Activated T-helper 17 cell treated with anti-CD3 and anti-CD28 coated beads, Interleukin-2, amount 50 U/mL, for 72 hours (primary cell): ENCODE measurements at regions not wholly inside any gene's neighbourhood (a gene's known extent, or its start where the extent isn't known, plus 50 kb on each side); places are given as distances from the start of the nearest gene placed in this dataset.

Source experiments
- ATAC-seq: fragments of 150-1000 bp; cut with Tn5 transposase; replicated peaks from 2 replicates; pipeline ENCODE4 v1.10.0; 2021; ENCODE audit warnings: mild to moderate bottlenecking, moderate library complexity
- H3K27ac Mint-ChIP-seq: one replicate; pipeline ENCODE4 v1.8.0; 2022; ENCODE audit warnings: mixed read lengths
- H3K27me3 Mint-ChIP-seq: one replicate; pipeline ENCODE4 v1.8.0; 2022; ENCODE audit warnings: mixed read lengths
- H3K36me3 Mint-ChIP-seq: one replicate; pipeline ENCODE4 v1.8.0; 2022; ENCODE audit warnings: low read depth, mild to moderate bottlenecking, mixed read lengths
- H3K4me1 Mint-ChIP-seq: one replicate; pipeline ENCODE4 v1.8.0; 2022; ENCODE audit warnings: mixed read lengths
- H3K4me3 Mint-ChIP-seq: one replicate; pipeline ENCODE4 v1.8.0; 2022; ENCODE audit warnings: mild to moderate bottlenecking, mixed read lengths
- H3K9me3 Mint-ChIP-seq: one replicate; pipeline ENCODE4 v1.8.0; 2022; ENCODE audit warnings: mixed read lengths

DNA sequence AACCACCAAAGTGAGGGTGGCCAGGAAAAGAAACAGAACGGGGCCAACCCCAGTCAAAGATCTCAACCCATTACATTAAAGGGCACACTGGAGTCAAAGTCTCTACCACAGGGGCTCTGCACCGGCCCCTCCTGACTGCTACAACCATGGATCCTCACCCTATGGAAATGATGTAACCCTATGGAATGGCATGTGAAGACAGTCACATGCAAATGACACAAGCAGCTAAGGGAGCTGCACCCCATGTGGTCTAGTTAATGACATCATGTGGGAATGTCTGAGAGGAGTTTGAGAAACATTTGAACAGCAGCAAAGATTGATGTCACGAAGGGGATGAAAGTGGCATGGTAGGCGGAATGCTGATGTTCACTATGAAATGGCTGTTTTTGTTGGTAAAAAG is 298.2 kb upstream of the SLCO3A1 start:
- Mint-ChIP-seq H3K4me1 (no peaks in the 10 kb centered on the region), H3K4me3 (no peak overlapping the region), H3K36me3 (no peaks in the 10 kb centered on the region), H3K27ac (no peak overlapping the region), H3K27me3 (peaks cover 4% of the 10 kb centered on the region), H3K9me3 (no peaks in the 10 kb centered on the region)
- ATAC-seq: no peak

DNA sequence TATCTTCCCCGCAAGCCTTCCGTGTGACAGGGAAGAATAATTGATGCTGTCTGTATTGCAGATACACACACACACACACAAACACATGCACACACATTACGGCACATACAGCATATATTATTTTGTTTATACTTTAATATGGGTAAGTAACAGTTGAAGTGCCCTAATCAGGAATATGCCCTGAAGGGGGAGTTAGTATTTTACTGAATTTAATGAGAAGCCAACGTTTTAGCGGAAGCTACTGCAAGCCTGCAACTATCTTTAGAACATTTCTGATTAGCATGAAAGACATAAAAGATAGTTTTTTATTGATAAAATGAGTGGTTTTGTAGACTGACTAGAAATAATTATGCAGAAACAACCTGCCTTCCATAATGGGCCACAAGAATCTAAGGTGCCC is 296.6 kb upstream of the SLCO3A1 start:
- peaks cover 9% of the 10 kb centered on the region for H3K27me3 Mint-ChIP-seq
- H3K27ac Mint-ChIP-seq: no peak overlapping the region
- no peak overlapping the region for H3K4me3 Mint-ChIP-seq
- H3K9me3 Mint-ChIP-seq: no peaks in the 10 kb centered on the region
- ATAC-seq: no peak
- H3K4me1 Mint-ChIP-seq: no peaks in the 10 kb centered on the region
- H3K36me3 Mint-ChIP-seq: no peaks in the 10 kb centered on the region

DNA sequence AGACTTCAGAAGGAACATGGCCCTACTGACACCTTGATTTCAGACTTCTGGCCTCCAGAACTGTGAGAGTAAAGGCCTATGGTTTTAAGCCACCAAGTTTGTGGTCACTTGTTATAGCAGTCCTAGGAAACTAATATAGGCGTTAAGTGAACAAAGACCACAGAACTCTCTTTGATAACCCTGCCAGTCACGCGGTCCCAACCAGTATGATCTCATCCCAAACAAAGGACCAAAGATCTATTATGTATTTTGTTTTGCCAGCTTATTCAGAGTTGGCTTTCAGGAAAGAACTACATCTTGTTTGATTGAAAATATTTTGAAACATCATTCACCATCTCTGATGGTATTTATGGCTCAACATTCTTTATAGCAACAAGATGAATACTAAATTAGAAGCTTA is 294.4 kb upstream of the SLCO3A1 start:
- H3K27me3 Mint-ChIP-seq: peaks cover 20% of the 10 kb centered on the region
- H3K9me3 Mint-ChIP-seq: no peaks in the 10 kb centered on the region
- no peaks in the 10 kb centered on the region for H3K36me3 Mint-ChIP-seq
- H3K4me3 Mint-ChIP-seq: no peak overlapping the region
- H3K4me1 Mint-ChIP-seq: no peaks in the 10 kb centered on the region
- no peak for ATAC-seq
- no peak overlapping the region for H3K27ac Mint-ChIP-seq

DNA sequence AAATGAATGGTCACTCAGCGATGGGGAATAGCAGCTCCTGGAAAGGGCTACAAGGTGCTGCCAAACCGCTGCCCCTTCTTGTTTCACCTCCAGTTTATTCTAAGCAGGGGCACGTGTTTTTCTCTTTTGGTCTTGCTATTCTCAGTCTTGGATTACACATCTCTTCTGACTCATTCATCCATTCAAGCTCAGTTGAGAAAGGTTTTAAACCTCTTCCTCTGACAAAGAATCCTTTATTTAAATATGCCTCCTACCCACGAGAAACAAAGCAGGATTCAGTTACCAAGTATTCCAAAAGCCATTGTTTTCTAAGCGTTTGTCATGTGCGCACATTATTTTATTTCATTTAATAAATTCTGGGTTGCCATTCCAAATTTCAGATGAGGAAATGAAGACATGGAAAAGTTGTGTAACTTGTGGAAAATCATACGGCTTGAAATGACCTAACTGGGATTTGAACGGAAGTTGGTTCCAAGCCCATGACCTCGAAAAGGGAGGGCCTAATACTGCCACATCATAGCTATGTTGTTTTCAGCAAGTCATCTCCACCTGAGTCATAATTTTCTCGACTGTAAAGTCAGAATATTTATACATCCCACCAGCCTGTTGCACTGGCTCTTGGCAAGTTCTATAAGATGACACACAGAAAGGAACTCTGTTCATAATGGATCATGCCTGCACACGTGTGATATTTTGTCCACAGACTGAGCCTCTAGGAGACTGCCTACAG is 292.0 kb upstream of the SLCO3A1 start:
- no peaks in the 10 kb centered on the region for H3K4me1 Mint-ChIP-seq
- H3K4me3 Mint-ChIP-seq: no peak overlapping the region
- H3K9me3 Mint-ChIP-seq: no peaks in the 10 kb centered on the region
- peaks cover 23% of the 10 kb centered on the region for H3K27me3 Mint-ChIP-seq
- ATAC-seq: peak; percentile 68
- no peak overlapping the region for H3K27ac Mint-ChIP-seq
- H3K36me3 Mint-ChIP-seq: no peaks in the 10 kb centered on the region

DNA sequence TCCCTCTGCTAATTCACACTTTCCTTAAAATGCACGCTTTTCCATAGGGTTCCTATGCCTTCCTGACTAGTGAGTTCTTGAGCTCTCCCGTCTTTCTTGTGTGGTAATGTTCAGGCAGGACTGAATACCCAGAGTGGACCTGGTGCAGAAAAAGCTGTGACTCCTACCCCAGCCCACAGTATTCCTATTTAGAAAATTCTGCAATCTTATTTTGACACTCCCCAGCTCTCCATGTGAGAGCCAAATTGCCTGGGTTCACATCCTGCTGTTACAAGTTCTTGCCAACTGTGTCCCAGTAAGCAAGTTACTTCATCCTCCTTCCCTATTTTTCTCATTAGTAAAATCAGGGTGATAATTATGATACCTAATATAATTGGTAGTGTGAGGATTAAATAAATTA is 290.8 kb upstream of the SLCO3A1 start:
- no peak for ATAC-seq
- peaks cover 23% of the 10 kb centered on the region for H3K27me3 Mint-ChIP-seq
- H3K4me3 Mint-ChIP-seq: no peak overlapping the region
- H3K36me3 Mint-ChIP-seq: no peaks in the 10 kb centered on the region
- H3K9me3 Mint-ChIP-seq: no peaks in the 10 kb centered on the region
- no peaks in the 10 kb centered on the region for H3K4me1 Mint-ChIP-seq
- no peak overlapping the region for H3K27ac Mint-ChIP-seq

DNA sequence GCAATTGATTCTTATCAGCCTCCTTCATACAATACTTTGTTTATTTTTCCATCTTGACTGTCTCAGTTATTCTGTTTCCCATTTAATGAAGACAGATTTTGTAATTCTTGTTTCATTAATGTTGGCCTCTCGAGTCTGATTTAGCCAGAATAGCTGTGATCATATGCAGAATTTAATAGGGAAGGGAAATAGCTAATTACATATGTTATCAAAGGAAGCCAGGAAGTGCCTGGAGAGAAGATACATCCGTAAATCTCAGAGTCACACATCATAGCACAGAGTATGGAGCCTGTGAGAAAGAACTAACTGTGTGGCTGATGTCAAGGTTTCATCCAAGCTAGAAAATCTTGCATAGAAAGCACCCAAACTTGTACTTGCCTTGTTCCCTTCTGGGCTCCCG is 288.9 kb upstream of the SLCO3A1 start:
- Mint-ChIP-seq H3K4me3 (no peak overlapping the region), H3K4me1 (no peaks in the 10 kb centered on the region), H3K36me3 (no peaks in the 10 kb centered on the region), H3K9me3 (no peaks in the 10 kb centered on the region), H3K27me3 (peaks cover 19% of the 10 kb centered on the region), H3K27ac (no peak overlapping the region)
- ATAC-seq: no peak

DNA sequence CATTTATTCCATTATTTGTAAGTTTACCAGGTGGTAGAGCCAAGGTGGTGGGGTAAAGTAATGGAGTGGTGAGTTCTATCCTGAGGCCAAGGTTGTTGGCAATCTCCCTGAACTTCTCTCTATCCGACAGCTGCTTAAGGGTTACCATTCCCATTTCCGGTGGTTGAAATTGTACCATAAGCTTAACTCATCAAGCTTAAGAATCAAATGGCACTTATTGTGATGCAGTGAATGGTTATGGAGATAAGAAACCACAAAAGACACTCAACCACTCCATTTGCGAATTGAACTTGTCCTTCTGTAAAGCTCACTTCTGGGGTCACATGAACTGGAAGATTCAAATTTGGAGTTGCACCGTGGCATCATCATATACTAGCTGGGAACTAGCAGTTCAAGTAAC is 287.4 kb upstream of the SLCO3A1 start:
- no peaks in the 10 kb centered on the region for H3K9me3 Mint-ChIP-seq

DNA sequence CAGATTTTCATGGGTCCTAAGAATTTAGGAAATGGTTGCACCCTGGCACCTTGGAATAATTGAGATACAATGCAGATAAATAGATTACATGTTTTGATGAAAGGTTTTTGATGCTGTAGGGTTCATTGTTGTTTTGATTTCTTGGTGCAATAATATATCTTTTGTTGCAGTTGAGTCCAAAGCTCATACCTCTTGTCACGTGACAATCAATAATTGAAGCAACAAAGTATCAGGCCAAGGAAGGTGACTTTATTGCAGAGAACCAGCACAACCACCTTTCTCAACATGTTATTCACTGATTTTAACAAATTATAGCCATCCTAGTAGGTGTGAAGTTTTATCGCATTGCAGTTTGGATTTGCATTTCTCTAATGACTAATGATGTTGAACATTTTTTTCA is 285.5 kb upstream of the SLCO3A1 start:
- no peak for ATAC-seq
- H3K9me3 Mint-ChIP-seq: no peaks in the 10 kb centered on the region
- H3K27ac Mint-ChIP-seq: no peak overlapping the region
- no peaks in the 10 kb centered on the region for H3K36me3 Mint-ChIP-seq
- H3K27me3 Mint-ChIP-seq: peaks cover 22% of the 10 kb centered on the region
- H3K4me3 Mint-ChIP-seq: no peak overlapping the region
- no peaks in the 10 kb centered on the region for H3K4me1 Mint-ChIP-seq

More for the DNA sequence above, 287.4 kb upstream of the SLCO3A1 start:
- Mint-ChIP-seq H3K27me3 (peaks cover 27% of the 10 kb centered on the region), H3K4me3 (no peak overlapping the region), H3K36me3 (no peaks in the 10 kb centered on the region), H3K4me1 (no peaks in the 10 kb centered on the region), H3K27ac (no peak overlapping the region)
- ATAC-seq: no peak

DNA sequence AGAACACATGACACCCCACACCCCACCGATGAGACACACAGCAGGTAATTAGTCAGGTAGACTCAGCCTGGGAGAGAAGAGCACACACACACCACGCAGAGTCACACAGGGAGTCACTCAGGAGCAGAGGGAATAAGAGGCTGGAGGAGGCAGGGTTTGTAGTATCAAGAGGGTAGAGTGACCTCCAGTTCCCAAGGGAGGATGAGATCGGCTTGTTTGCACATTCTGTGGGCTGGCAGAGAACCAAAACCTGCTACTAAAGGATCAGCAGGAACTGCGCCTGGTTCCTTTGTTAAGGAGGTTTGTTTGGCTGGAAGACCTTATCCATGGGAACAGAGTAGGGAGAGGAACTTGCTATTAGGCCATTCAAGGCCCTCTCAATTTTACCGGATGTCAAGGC is 281.4 kb upstream of the SLCO3A1 start:
- H3K27ac Mint-ChIP-seq: no peak overlapping the region
- H3K4me3 Mint-ChIP-seq: no peak overlapping the region
- no peak for ATAC-seq
- H3K27me3 Mint-ChIP-seq: peaks cover 15% of the 10 kb centered on the region
- H3K4me1 Mint-ChIP-seq: no peaks in the 10 kb centered on the region
- H3K36me3 Mint-ChIP-seq: no peaks in the 10 kb centered on the region
- H3K9me3 Mint-ChIP-seq: no peaks in the 10 kb centered on the region

DNA sequence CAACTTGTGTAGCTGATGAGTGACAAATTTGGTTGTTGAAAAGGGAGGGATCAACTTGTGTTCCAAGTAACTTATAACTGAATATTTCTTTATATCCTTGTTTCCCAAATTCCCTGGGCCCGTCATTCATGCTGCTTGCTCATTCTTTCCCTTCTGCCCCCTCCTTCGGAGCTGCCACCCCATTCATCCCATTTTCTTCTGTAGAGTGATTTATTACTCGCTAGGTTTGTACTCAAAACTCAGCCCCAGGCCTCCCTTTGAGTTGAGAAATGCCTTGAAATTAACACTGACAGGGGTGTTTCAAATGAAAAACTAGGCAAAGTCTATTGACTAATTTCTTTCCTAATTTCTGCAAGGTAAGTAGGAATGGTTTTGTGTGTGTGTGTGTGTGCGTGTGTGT is 277.4 kb upstream of the SLCO3A1 start:
- Mint-ChIP-seq H3K4me3 (no peak overlapping the region), H3K9me3 (no peaks in the 10 kb centered on the region), H3K36me3 (no peaks in the 10 kb centered on the region), H3K27me3 (peaks cover 5% of the 10 kb centered on the region), H3K4me1 (no peaks in the 10 kb centered on the region), H3K27ac (no peak overlapping the region)
- ATAC-seq: no peak

DNA sequence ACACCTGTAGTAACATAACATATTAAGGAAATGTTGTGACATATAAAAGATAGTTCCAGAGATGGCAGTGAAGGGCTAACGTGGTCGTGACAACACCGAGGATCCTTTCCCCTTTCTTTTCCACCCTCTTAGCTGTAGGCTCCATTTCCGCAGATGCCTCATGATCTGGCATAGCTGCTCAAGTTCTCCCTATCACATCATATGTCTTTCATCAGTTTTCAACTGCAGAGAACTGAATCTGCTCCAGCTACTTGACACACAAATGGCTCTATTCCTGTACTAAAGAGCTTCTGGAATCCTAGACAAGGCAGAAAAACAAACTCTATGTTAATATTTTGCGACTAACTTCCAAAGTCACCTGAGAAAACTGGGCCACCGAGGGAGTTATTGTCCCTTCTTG is 275.0 kb upstream of the SLCO3A1 start:
- Mint-ChIP-seq H3K36me3 (no peaks in the 10 kb centered on the region), H3K27me3 (peaks cover 7% of the 10 kb centered on the region), H3K4me1 (no peaks in the 10 kb centered on the region), H3K4me3 (no peak overlapping the region), H3K9me3 (no peaks in the 10 kb centered on the region), H3K27ac (no peak overlapping the region)
- ATAC-seq: no peak

DNA sequence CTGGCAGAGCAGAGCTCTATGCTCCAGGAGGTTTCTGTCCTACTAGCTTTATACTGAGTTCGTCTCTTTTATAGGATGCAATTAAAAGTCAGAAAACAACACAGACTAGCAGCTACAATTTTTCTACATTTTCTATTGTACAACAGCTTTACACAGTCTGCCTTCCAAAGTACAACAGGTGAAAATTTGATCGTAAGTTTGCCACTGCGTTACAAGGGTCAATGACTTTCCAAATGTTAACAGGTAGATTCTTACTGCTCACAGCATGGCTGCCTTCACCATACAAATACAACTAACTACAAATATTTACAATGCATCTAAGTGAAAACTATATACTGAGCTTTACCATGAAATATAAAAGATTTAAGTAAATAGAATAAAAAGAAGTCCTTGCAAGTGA is 268.6 kb upstream of the SLCO3A1 start:
- H3K4me3 Mint-ChIP-seq: no peak overlapping the region
- H3K4me1 Mint-ChIP-seq: no peaks in the 10 kb centered on the region
- no peak overlapping the region for H3K27ac Mint-ChIP-seq
- peaks cover 25% of the 10 kb centered on the region for H3K27me3 Mint-ChIP-seq
- ATAC-seq: no peak
- H3K36me3 Mint-ChIP-seq: no peaks in the 10 kb centered on the region
- no peaks in the 10 kb centered on the region for H3K9me3 Mint-ChIP-seq

DNA sequence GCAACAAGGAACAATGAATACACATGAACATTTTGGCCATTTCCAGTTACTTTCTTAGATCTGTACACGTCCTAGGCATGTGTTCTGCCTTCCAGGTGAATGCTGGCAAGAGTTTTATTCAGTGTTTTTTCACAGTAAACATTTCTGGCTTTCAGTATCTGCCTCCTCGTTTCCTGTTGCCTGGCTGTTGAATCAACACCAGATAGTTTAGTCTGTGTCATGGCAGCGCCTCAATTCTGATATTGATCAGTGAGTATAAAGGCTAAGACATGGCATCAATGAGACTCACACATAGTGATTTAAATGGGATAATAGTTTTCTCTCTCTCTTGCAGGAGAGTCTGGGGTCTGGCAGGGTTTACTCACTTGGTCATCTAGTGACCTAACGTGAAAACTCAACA is 266.9 kb upstream of the SLCO3A1 start:
- H3K27me3 Mint-ChIP-seq: peaks cover 25% of the 10 kb centered on the region
- no peaks in the 10 kb centered on the region for H3K36me3 Mint-ChIP-seq
- no peak overlapping the region for H3K27ac Mint-ChIP-seq
- H3K4me1 Mint-ChIP-seq: no peaks in the 10 kb centered on the region
- no peak for ATAC-seq
- no peak overlapping the region for H3K4me3 Mint-ChIP-seq
- H3K9me3 Mint-ChIP-seq: no peaks in the 10 kb centered on the region

DNA sequence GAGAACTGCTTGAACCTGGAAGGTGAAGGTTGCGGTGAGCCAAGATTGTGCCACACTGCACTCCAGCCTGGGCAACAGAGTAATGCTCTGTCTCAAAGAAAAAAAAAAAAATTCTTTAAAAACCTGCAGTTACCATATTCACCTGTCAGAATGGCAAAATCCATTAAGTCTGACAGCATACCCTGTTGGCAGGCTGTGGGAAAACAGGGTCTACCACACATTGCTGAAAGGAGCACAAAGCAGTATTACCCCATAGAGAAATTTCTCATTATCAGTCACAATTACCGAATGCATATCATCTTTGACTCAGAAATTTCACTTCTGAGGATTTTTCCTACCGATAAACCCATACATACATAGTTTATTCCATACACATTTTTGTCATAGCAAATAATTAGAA is 264.1 kb upstream of the SLCO3A1 start:
- H3K9me3 Mint-ChIP-seq: no peaks in the 10 kb centered on the region
- H3K4me1 Mint-ChIP-seq: no peaks in the 10 kb centered on the region
- peak; percentile 55 for ATAC-seq

DNA sequence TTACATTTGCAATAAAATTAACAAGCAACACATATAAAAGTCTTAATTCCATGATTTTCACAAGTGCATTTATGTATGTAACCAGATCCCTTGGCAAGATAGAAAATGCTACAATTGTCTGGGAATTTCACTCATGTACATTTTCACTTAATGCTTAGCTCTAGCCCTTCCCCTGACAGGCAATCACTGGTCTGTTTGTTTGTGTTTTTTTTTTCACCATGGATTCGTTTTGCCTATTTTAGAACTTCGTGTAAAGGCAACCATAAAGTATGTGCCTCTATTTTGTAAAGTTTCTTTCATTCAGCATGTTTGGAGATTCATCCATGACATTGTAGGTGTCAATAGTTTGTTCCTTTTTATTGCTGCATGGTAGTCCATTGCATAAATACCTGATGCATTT is 260.9 kb upstream of the SLCO3A1 start:
- Mint-ChIP-seq H3K4me1 (no peaks in the 10 kb centered on the region), H3K4me3 (no peak overlapping the region), H3K27me3 (peaks cover 20% of the 10 kb centered on the region), H3K36me3 (no peaks in the 10 kb centered on the region), H3K27ac (no peak overlapping the region), H3K9me3 (no peaks in the 10 kb centered on the region)
- ATAC-seq: no peak

More for the DNA sequence above, 264.1 kb upstream of the SLCO3A1 start:
- H3K36me3 Mint-ChIP-seq: no peaks in the 10 kb centered on the region
- peaks cover 16% of the 10 kb centered on the region for H3K27me3 Mint-ChIP-seq
- no peak overlapping the region for H3K27ac Mint-ChIP-seq
- H3K4me3 Mint-ChIP-seq: no peak overlapping the region

DNA sequence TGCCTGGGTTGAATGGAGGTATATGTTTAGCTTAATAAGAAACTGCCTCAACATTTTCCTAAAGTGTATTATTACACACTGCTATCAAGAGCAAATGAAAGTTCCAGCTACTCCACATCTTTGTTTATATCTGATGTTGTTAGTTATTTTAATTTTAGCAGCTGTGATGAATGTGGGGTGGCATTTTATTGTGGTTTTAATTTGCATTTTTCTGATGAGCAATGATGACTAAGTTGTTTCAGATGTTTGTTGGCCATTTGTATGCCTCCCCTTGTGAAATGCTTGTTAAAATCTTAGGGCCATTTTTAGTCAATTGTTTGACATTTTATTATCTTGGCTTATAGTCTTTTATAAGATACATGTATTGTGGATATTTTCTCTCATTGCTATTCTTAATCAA is 260.4 kb upstream of the SLCO3A1 start:
- H3K9me3 Mint-ChIP-seq: no peaks in the 10 kb centered on the region
- no peak overlapping the region for H3K27ac Mint-ChIP-seq
- no peak overlapping the region for H3K4me3 Mint-ChIP-seq
- H3K27me3 Mint-ChIP-seq: peaks cover 24% of the 10 kb centered on the region
- peak; percentile 51 for ATAC-seq
- no peaks in the 10 kb centered on the region for H3K4me1 Mint-ChIP-seq
- no peaks in the 10 kb centered on the region for H3K36me3 Mint-ChIP-seq
